ENCODE measurements at regions not wholly inside any gene's neighbourhood (a gene's known extent, or its start where the extent isn't known, plus 50 kb on each side); places are given as distances from the start of the nearest gene placed in this dataset.

GRCh38 chr11:27216270-27217149, 146.5 kb downstream of the CCDC34 start:
- no peak overlapping the region for H3K27ac ChIP-seq
- no peak for DNase-seq (ENCODE audit: low read depth, low spot score)

GRCh38 chr11:27215471-27216269, 147.3 kb downstream of the CCDC34 start:
- no peak for DNase-seq (ENCODE audit: low read depth, low spot score)
- no peak overlapping the region for H3K27ac ChIP-seq

GRCh38 chr11:27214713-27215112, 148.3 kb downstream of the CCDC34 start:
- no peak overlapping the region for H3K27ac ChIP-seq
- DNase-seq (ENCODE audit: low read depth, low spot score): no peak

GRCh38 chr11:27213232-27213660, 149.8 kb downstream of the CCDC34 start:
- peak overlapping the region; percentile 61 for H3K27ac ChIP-seq
- DNase-seq (ENCODE audit: low read depth, low spot score): no peak

- H3K27ac ChIP-seq: peak overlapping the region; percentile 61
- no peak for DNase-seq (ENCODE audit: low read depth, low spot score)
Observed at GRCh38 chr11:27212248-27212780, 150.7 kb downstream of the CCDC34 start.

GRCh38 chr11:27211370-27212127, 151.5 kb downstream of the CCDC34 start:
- DNase-seq (ENCODE audit: low read depth, low spot score): no peak

GRCh38 chr11:27210531-27210930, 152.5 kb downstream of the CCDC34 start:
- no peak overlapping the region for H3K27ac ChIP-seq
- no peak for DNase-seq (ENCODE audit: low read depth, low spot score)

More at GRCh38 chr11:27211370-27212127, 151.5 kb downstream of the CCDC34 start:
- H3K27ac ChIP-seq: no peak overlapping the region

- peak; percentile 95 for DNase-seq (ENCODE audit: low read depth, low spot score)
- peak overlapping the region; percentile 59 for H3K27ac ChIP-seq
Observed at GRCh38 chr11:27209562-27210005, 153.4 kb downstream of the CCDC34 start.

- DNase-seq (ENCODE audit: low read depth, low spot score): no peak
- H3K27ac ChIP-seq: peak overlapping the region; percentile 59
Observed at GRCh38 chr11:27208846-27209245, 154.2 kb downstream of the CCDC34 start.

GRCh38 chr11:27207025-27207650, 155.9 kb downstream of the CCDC34 start:
- no peak for DNase-seq (ENCODE audit: low read depth, low spot score)
- no peak overlapping the region for H3K27ac ChIP-seq

GRCh38 chr11:27205779-27206570, 157.0 kb downstream of the CCDC34 start:
- DNase-seq (ENCODE audit: low read depth, low spot score): no peak

GRCh38 chr11:27205250-27205649, 157.8 kb downstream of the CCDC34 start:
- H3K27ac ChIP-seq: no peak overlapping the region
- DNase-seq (ENCODE audit: low read depth, low spot score): no peak

More at GRCh38 chr11:27205779-27206570, 157.0 kb downstream of the CCDC34 start:
- H3K27ac ChIP-seq: no peak overlapping the region

- no peak overlapping the region for H3K27ac ChIP-seq
- DNase-seq (ENCODE audit: low read depth, low spot score): no peak
Observed at GRCh38 chr11:27204529-27204928, 158.5 kb downstream of the CCDC34 start.

- no peak overlapping the region for H3K27ac ChIP-seq
- no peak for DNase-seq (ENCODE audit: low read depth, low spot score)
Observed at GRCh38 chr11:27203077-27203647, 159.9 kb downstream of the CCDC34 start.

- peak overlapping the region; percentile 58 for H3K27ac ChIP-seq
- peak; percentile 84 for DNase-seq (ENCODE audit: low read depth, low spot score)
Observed at GRCh38 chr11:27201454-27202302, 161.1 kb downstream of the BBOX1 start.

- peak overlapping the region; percentile 58 for H3K27ac ChIP-seq
- DNase-seq (ENCODE audit: low read depth, low spot score): no peak
Observed at GRCh38 chr11:27200779-27201453, 160.3 kb downstream of the BBOX1 start.
